NT2/D1 (cell line): ENCODE measurements at regions not wholly inside any gene's neighbourhood (a gene's known extent, or its start where the extent isn't known, plus 50 kb on each side); places are given as distances from the start of the nearest gene placed in this dataset.

Experiments used
- DNase-seq: peaks from one replicate; pipeline ENCODE4 v3.0.0-alpha.2; 2011; ENCODE audit warnings: low read depth, low spot score
- H3K27me3 ChIP-seq: 2 replicates; pipeline ENCODE4 v1.6.0; 2011; ENCODE audit warnings: mild to moderate bottlenecking; ENCODE audit not compliant: insufficient read length, insufficient read depth
- H3K36me3 ChIP-seq: 2 replicates; pipeline ENCODE4 v1.6.1; 2011; ENCODE audit warnings: mild to moderate bottlenecking, low read length, mixed read lengths; ENCODE audit not compliant: insufficient read depth, insufficient read length
- H3K4me1 ChIP-seq: 2 replicates; pipeline ENCODE4 v1.5.1; 2011; ENCODE audit not compliant: insufficient read depth, insufficient read length
- H3K4me3 ChIP-seq: 2 replicates; pipeline ENCODE4 v1.5.1; 2011; ENCODE audit warnings: low read depth; ENCODE audit not compliant: insufficient read length
- H3K9ac ChIP-seq: 2 replicates; pipeline ENCODE4 v1.6.0; 2011; ENCODE audit warnings: low read depth; ENCODE audit not compliant: insufficient read length
- H3K9me3 ChIP-seq: 2 replicates; pipeline ENCODE4 v1.5.1; 2011; ENCODE audit warnings: mild to moderate bottlenecking, low read length; ENCODE audit not compliant: insufficient read depth
- SUZ12 ChIP-seq: IDR thresholded peaks from 2 replicates; pipeline ENCODE4 v1.6.1; 2011; ENCODE audit not compliant: insufficient read length, insufficient read depth; ENCODE audit errors: extremely low read depth
- YY1 ChIP-seq: IDR thresholded peaks from 2 replicates; pipeline ENCODE4 v1.6.1; 2011; ENCODE audit not compliant: insufficient read length, insufficient read depth
- ZNF274 ChIP-seq: IDR thresholded peaks from 2 replicates; pipeline ENCODE4 v1.6.1; 2011; ENCODE audit warnings: mild to moderate bottlenecking, low read depth, low read length

DNA sequence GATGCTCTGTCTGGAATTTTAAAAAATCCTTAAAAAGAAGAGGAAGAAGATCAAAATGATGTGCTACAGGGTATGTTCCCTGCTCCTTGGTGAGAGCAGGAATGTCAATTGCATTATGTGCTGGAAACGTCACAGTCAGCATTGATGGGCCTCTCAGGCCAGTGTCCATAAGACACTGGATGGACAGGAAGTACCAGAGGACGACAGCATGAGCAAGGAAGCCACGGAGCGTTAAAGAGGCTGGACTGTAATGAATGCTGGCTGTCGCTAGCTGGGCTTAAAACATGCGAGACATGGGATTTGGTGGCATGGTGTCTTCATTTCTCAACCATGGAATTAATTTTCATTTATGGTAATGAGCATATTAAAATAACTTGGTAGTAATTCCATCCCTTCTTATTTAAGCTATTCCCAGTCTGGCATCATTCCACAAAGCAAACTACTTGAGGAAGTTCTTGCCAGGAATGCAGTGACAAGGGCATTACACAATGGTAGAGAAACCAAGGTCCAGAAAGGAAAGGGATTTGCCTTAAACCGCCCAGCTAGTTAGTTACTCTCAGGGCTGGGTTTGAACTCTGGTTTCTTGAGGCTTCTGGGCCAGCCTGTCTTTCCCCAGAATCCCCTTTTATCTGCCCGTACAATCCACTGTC lies 166.6 kb upstream of the SOX4 start:
- Histone ChIP-seq H3K9me3 (peaks cover 31% of the 10 kb centered on the region; the same call in 1 of the 2 replicates), H3K36me3 (no peaks in the 10 kb centered on the region), H3K9ac (no peak overlapping the region), H3K27me3 (no peaks in the 10 kb centered on the region), H3K4me3 (no peak overlapping the region), H3K4me1 (no peaks in the 10 kb centered on the region)
- TF ChIP-seq ZNF274, result no peak
- no peak for TF ChIP-seq SUZ12
- no peak for TF ChIP-seq YY1
- DNase-seq, result no peak

DNA sequence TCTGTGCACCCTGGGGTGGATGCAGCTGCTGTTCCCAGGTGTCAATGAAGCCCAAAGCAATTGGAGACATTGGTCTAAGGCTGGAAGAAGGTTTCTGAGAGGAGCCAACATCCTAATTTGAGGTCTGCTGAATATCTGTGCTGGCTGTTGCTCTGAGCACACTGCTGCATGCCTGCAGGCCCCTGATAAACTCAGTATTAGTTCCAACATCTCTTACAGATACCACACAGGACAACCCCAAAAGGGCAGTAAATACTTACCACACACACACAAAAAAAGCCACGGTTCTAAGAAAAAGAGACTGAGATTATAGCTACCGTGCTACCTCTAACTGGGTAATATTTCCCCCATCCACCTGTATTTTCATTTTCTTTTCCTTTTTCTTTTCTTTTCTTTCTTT lies 164.3 kb upstream of the SOX4 start:
- Histone ChIP-seq H3K27me3 (no peaks in the 10 kb centered on the region), H3K4me1 (no peaks in the 10 kb centered on the region), H3K4me3 (no peak overlapping the region), H3K9me3 (peaks cover 18% of the 10 kb centered on the region; the same call in 1 of the 2 replicates), H3K36me3 (no peaks in the 10 kb centered on the region), H3K9ac (no peak overlapping the region)
- DNase-seq, result no peak
- TF ChIP-seq ZNF274 (no peak), YY1 (no peak), SUZ12 (no peak)

DNA sequence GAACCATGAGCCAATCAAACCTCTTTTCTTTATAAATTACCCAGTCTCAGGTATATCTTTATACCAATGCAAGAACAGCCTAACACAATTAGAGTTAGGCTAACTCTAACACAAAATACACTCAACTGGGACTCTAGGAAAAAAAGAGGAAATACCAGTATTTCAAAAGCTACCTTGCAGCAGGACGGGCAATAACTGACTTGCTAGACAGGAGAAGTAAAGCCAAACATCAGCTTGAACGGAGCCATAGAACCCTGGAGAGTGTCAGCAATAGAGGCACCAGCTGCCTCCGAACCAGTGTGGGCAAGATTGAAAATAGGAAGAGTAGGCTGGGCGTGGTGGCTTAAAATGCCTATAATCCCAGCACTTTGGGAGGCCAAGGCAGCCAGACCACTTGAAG lies 162.0 kb upstream of the SOX4 start:
- TF ChIP-seq YY1 (no peak), SUZ12 (no peak), ZNF274 (no peak)
- Histone ChIP-seq H3K9me3 (peaks cover 5% of the 10 kb centered on the region; the same call in 1 of the 2 replicates), H3K27me3 (no peaks in the 10 kb centered on the region), H3K4me3 (no peak overlapping the region), H3K4me1 (no peaks in the 10 kb centered on the region), H3K36me3 (no peaks in the 10 kb centered on the region), H3K9ac (no peak overlapping the region)
- DNase-seq, result no peak

DNA sequence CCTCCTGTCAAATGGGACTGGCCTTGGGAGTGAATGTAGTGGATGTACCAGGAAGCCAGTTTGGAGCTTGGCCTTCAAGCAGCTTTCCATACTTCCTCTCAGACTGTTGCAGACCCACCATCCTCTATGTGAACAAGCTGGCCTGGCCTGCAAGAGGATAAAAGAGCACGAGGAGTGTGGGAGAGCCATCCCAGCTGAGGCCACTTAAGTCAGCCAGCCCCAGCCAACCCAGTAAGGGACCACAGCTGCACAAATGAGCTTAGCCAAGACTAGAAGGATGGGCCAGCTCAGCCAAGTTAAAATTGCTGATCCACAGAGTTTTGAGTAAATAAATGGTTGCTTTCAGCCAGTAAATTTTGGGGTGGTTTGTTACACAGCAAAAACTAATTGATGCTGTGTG lies 156.9 kb upstream of the SOX4 start:
- Histone ChIP-seq H3K4me3 (no peak overlapping the region), H3K36me3 (no peaks in the 10 kb centered on the region), H3K9me3 (no peaks in the 10 kb centered on the region), H3K27me3 (no peaks in the 10 kb centered on the region), H3K4me1 (no peaks in the 10 kb centered on the region), H3K9ac (no peak overlapping the region)
- TF ChIP-seq YY1 (no peak), SUZ12 (no peak), ZNF274 (no peak)
- DNase-seq, result no peak

DNA sequence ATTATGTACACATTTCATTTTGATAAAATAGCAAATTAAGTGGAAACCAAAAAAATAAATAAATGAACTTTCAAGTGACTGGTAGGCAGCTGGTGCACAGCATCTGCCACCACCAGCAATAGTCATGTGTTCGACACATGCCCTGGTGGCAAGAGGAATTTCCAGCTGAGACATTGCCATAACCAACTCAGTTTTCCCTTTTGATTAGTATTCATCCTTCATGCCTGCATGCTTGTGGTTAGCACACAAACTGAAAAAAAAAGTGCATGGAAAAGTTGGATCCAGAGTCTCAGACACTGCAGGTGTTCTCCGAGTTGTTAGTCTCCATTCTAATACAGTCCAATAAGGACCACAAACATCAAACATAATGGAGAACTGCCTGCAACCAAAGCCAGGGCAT lies 156.0 kb upstream of the SOX4 start:
- Histone ChIP-seq H3K36me3 (no peaks in the 10 kb centered on the region), H3K27me3 (no peaks in the 10 kb centered on the region), H3K4me3 (no peak overlapping the region), H3K9me3 (no peaks in the 10 kb centered on the region), H3K9ac (no peak overlapping the region), H3K4me1 (no peaks in the 10 kb centered on the region)
- DNase-seq, result no peak
- TF ChIP-seq SUZ12 (no peak), ZNF274 (no peak), YY1 (no peak)

DNA sequence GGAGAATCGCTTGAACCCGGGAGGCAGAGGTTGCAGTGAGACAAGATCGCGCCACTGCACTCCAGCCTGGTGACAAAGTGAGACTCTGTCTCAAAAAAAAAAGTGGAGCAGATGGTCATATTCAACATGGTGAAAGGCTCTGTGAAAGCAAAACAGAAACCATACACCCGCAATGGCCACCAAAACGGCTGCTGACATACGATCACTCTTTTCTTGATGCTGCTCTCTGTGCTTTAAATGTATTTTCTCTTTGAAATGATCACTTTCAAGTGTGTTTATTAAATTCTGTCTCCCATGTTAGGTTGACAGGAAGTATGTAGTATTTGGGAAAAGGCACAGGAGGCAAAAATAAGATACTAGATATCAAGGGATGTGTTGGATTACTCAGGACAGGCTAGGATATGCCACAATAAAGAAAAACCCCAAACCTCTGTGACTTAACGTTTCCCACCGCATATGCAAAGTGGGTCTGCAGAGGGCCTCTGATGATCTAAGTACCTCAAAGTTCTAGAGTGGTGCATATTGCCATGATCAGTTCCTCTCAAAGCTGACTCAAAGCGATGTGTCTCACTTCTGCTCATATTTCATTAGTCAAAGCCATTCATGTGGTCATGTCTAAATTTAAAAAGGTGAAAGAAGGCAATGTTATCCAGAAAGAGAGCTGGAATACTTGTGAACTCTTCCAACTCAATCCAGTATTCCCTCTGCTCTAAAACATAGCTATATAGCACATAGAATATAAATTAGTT lies 155.1 kb upstream of the SOX4 start:
- TF ChIP-seq SUZ12 (no peak), YY1 (no peak), ZNF274 (no peak)
- H3K4me3 ChIP-seq, result no peak overlapping the region
- H3K9me3 ChIP-seq, result no peaks in the 10 kb centered on the region
- H3K9ac ChIP-seq, result no peak overlapping the region
- H3K4me1 ChIP-seq, result no peaks in the 10 kb centered on the region
- H3K27me3 ChIP-seq, result no peaks in the 10 kb centered on the region
- no peak for DNase-seq
- H3K36me3 ChIP-seq, result no peaks in the 10 kb centered on the region

DNA sequence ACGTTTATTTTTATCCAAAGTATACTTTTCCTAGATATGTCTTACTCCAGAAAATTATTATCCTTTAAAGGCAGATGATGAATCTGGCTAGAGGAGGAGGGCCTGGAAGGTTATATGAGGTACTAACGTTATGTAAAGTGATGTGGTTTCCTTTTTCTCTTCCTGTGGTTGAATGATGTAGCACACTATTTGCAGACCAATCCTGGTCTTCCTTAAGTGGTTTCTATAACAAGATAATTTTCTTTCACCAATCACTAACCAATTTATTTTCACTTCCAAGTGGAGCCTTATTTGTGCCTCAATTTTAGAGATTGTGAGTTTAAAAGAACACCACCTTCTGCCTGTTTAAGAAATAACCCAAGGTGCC lies 154.6 kb upstream of the SOX4 start:
- Histone ChIP-seq H3K27me3 (no peaks in the 10 kb centered on the region), H3K36me3 (no peaks in the 10 kb centered on the region), H3K4me3 (no peak overlapping the region), H3K4me1 (no peaks in the 10 kb centered on the region), H3K9ac (no peak overlapping the region), H3K9me3 (no peaks in the 10 kb centered on the region)
- TF ChIP-seq YY1 (no peak), ZNF274 (no peak), SUZ12 (no peak)
- no peak for DNase-seq
